ENCODE measurements at regions not wholly inside any gene's neighbourhood (a gene's known extent, or its start where the extent isn't known, plus 50 kb on each side); places are given as distances from the start of the nearest gene placed in this dataset.
"Not testable (repeated sequence)": the region's sequence is repeated elsewhere in the genome, so short reads cannot be mapped to it uniquely, and the experiment has no call there.

DNA sequence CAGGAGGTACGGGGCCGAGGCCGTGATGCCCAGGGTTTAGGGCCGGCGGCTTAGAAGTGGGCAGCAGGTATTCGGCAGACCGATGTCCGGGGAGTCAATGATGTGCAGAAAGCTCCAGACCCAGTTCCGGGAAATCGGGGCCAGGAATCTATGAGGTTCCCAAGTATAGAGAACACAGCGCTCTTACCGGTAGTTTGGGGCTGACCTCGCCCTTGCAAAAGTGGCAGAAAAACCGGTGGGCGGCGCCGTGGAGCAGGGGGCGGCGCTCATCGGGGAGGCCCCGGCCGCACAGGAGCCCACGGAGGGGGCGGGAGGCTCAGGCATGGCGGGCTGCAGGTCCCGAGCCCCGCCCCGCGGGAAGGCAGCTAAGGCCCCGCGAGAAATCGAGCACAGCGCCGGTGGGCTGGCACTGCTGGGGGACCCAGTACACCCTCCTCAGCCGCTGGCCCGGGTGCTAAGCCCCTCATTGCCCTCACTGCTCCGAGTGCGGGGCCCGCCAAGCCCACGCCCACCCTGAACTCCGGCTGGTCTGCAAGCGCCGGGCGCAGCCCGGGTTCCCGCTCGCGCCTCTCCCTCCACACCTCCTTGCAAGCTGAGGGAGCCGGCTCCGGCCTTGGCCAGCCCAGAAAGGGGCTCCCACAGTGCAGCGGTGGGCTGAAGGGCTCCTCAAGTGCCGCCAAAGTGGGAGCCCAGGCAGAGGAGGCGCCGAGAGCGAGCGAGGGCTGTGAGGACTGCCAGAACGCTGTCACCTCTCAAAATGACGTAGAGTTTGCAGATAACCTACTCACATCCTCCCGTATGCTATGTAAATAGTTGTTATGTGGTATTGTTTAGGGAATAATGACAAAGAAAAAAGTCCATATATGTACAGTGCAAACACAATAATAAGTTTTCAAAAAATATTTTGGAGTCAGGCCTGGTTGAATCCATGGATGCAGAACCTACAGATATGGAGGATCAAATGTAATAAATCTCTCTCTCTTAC lies 80.6 kb upstream of the NBPF20 start:
- TF ChIP-seq ARNTL (CRISPR knock-in tag; IDR thresholded peaks at IDR 0.05; ENCODE audit: borderline replicate concordance, low read depth); TCF4 (CRISPR knock-in tag; IDR thresholded peaks at IDR 0.05; ENCODE audit: borderline replicate concordance); ZC3H10 (CRISPR knock-in tag; IDR thresholded peaks at IDR 0.05); ZFP30 (CRISPR knock-in tag; IDR thresholded peaks at IDR 0.05); ZNF70 (CRISPR knock-in tag; IDR thresholded peaks at IDR 0.05); PPARA (CRISPR knock-in tag; IDR thresholded peaks at IDR 0.05; ENCODE audit: borderline replicate concordance); SNAI2 (CRISPR knock-in tag; IDR thresholded peaks at IDR 0.05); ZNF565 (CRISPR knock-in tag; conservative IDR thresholded peaks at IDR 0.05; ENCODE audit: low read depth); RARB (CRISPR knock-in tag; IDR thresholded peaks at IDR 0.05); TOX (CRISPR knock-in tag; IDR thresholded peaks at IDR 0.05; ENCODE audit: borderline replicate concordance): not testable (repeated sequence)
- TF ChIP-seq, protein P1, sequence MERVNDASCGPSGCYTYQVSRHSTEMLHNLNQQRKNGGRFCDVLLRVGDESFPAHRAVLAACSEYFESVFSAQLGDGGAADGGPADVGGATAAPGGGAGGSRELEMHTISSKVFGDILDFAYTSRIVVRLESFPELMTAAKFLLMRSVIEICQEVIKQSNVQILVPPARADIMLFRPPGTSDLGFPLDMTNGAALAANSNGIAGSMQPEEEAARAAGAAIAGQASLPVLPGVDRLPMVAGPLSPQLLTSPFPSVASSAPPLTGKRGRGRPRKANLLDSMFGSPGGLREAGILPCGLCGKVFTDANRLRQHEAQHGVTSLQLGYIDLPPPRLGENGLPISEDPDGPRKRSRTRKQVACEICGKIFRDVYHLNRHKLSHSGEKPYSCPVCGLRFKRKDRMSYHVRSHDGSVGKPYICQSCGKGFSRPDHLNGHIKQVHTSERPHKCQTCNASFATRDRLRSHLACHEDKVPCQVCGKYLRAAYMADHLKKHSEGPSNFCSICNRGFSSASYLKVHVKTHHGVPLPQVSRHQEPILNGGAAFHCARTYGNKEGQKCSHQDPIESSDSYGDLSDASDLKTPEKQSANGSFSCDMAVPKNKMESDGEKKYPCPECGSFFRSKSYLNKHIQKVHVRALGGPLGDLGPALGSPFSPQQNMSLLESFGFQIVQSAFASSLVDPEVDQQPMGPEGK (CRISPR knock-in tag; IDR thresholded peaks at IDR 0.05; ENCODE audit: borderline replicate concordance), result not testable (repeated sequence)
- TF ChIP-seq, protein P2, sequence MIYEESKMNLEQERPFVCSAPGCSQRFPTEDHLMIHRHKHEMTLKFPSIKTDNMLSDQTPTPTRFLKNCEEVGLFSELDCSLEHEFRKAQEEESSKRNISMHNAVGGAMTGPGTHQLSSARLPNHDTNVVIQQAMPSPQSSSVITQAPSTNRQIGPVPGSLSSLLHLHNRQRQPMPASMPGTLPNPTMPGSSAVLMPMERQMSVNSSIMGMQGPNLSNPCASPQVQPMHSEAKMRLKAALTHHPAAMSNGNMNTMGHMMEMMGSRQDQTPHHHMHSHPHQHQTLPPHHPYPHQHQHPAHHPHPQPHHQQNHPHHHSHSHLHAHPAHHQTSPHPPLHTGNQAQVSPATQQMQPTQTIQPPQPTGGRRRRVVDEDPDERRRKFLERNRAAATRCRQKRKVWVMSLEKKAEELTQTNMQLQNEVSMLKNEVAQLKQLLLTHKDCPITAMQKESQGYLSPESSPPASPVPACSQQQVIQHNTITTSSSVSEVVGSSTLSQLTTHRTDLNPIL (CRISPR knock-in tag; IDR thresholded peaks at IDR 0.05; ENCODE audit: low read depth), result not testable (repeated sequence)
